Fibroblast of skin of abdomen (primary cell): ENCODE measurements at regions not wholly inside any gene's neighbourhood (a gene's known extent, or its start where the extent isn't known, plus 50 kb on each side); places are given as distances from the start of the nearest gene placed in this dataset.
A peak's percentile ranks its signal among the peaks of the same experiment; 100 is the strongest.
"Not testable (repeated sequence)": the region's sequence is repeated elsewhere in the genome, so short reads cannot be mapped to it uniquely, and the experiment has no call there.

Experiments
- DNase-seq: peaks from one replicate; pipeline ENCODE4 v3.0.0-alpha.2; 2013

- DNase-seq, result peak; percentile 20
Measured at GRCh38 chr2:38243186-38243880, 133.7 kb downstream of the ATL2 start.

- DNase-seq, result peak; percentile 27
Measured at GRCh38 chr2:38239452-38239851, 137.6 kb downstream of the ATL2 start.

GRCh38 chr2:38238705-38239104, 138.4 kb downstream of the ATL2 start:
- not testable (repeated sequence) for DNase-seq

GRCh38 chr2:38237311-38237710, 139.8 kb downstream of the ATL2 start:
- no peak for DNase-seq

- peak; percentile 91 for DNase-seq
Measured at GRCh38 chr2:38233231-38233983, 143.7 kb downstream of the ATL2 start.

- no peak for DNase-seq
Measured at GRCh38 chr2:38232454-38232853, 144.6 kb downstream of the ATL2 start.

- DNase-seq, result no peak
Measured at GRCh38 chr2:38230756-38231155, 146.3 kb downstream of the ATL2 start.

- no peak for DNase-seq
Measured at GRCh38 chr2:38228753-38229152, 148.3 kb downstream of the ATL2 start.

- DNase-seq, result no peak
Measured at GRCh38 chr2:38224821-38225437, 149.0 kb upstream of the CYP1B1 start.

GRCh38 chr2:38224181-38224580, 148.2 kb upstream of the CYP1B1 start:
- no peak for DNase-seq

GRCh38 chr2:38223256-38223655, 147.3 kb upstream of the CYP1B1 start:
- DNase-seq, result no peak

- no peak for DNase-seq
Measured at GRCh38 chr2:38220164-38220563, 144.2 kb upstream of the CYP1B1 start.

GRCh38 chr2:38218995-38219394, 143.0 kb upstream of the CYP1B1 start:
- no peak for DNase-seq

- peak; percentile 20 for DNase-seq
Measured at GRCh38 chr2:38218591-38218991, 142.6 kb upstream of the CYP1B1 start.

GRCh38 chr2:38217401-38218188, 141.6 kb upstream of the CYP1B1 start:
- DNase-seq, result no peak

- no peak for DNase-seq
Measured at GRCh38 chr2:38216886-38217285, 140.9 kb upstream of the CYP1B1 start.

- no peak for DNase-seq
Measured at GRCh38 chr2:38215993-38216392, 140.0 kb upstream of the CYP1B1 start.

- DNase-seq, result no peak
Measured at GRCh38 chr2:38215522-38215921, 139.6 kb upstream of the CYP1B1 start.

- peak; percentile 44 for DNase-seq
Measured at GRCh38 chr2:38214209-38214717, 138.3 kb upstream of the CYP1B1 start.

- no peak for DNase-seq
Measured at GRCh38 chr2:38213619-38214167, 137.7 kb upstream of the CYP1B1 start.

- no peak for DNase-seq
Measured at GRCh38 chr2:38212312-38212711, 136.4 kb upstream of the CYP1B1 start.

GRCh38 chr2:38207168-38207567, 131.2 kb upstream of the CYP1B1 start:
- DNase-seq, result peak; percentile 71
